ENCODE measurements at regions not wholly inside any gene's neighbourhood (a gene's known extent, or its start where the extent isn't known, plus 50 kb on each side); places are given as distances from the start of the nearest gene placed in this dataset.

- WGBS = 100% methylated on average over 2 of the region's 2 CpGs
- no peak for DNase-seq (ENCODE audit: extremely low spot score)
- Histone ChIP-seq H3K27me3 (no peaks in the 10 kb centered on the region), H3K27ac (replicated peaks in 1 of 4) (no peak overlapping the region), H3K36me3 (no peaks in the 10 kb centered on the region), H3K4me3 (no peak overlapping the region), H3K9me3 (no peaks in the 10 kb centered on the region), H3K4me1 (no peaks in the 10 kb centered on the region)
- TF ChIP-seq CTCF (IDR thresholded peaks at IDR 0.05) (no peak), POLR2A (IDR thresholded peaks at IDR 0.05; ENCODE audit: low read depth) (no peak), EP300 (IDR thresholded peaks at IDR 0.05) (no peak), POLR2AphosphoS5 (IDR thresholded peaks at IDR 0.05) (no peak)
- intact Hi-C loops (cut with DNase I) = loop anchor here (10.0 kb wide), 1 partner anchor 399 kb away; no protein-coding TSS in a partner anchor
Observed at GRCh38 chr10:107415446-107415845, 250.9 kb upstream of the SORCS1 start.

GRCh38 chr10:107413971-107414370 lies 249.5 kb upstream of the SORCS1 start:
- TF ChIP-seq POLR2AphosphoS5 (IDR thresholded peaks at IDR 0.05) (no peak), EP300 (IDR thresholded peaks at IDR 0.05) (no peak), POLR2A (IDR thresholded peaks at IDR 0.05; ENCODE audit: low read depth) (no peak), CTCF (IDR thresholded peaks at IDR 0.05) (no peak)
- 81% methylated on average over 1 of the region's 1 CpG for whole genome bisulfite sequencing
- intact Hi-C loops (cut with DNase I) = loop anchor here (10.0 kb wide), 1 partner anchor 401 kb away; no protein-coding TSS in a partner anchor

GRCh38 chr10:107409522-107409921 lies 245.0 kb upstream of the SORCS1 start:
- H3K9me3 ChIP-seq = no peaks in the 10 kb centered on the region
- no peak for TF ChIP-seq CTCF (IDR thresholded peaks at IDR 0.05)
- TF ChIP-seq EP300 (IDR thresholded peaks at IDR 0.05) = no peak
- TF ChIP-seq POLR2A (IDR thresholded peaks at IDR 0.05; ENCODE audit: low read depth) = no peak
- no peak for TF ChIP-seq POLR2AphosphoS5 (IDR thresholded peaks at IDR 0.05)
- H3K27me3 ChIP-seq = no peaks in the 10 kb centered on the region

More at GRCh38 chr10:107413971-107414370, 249.5 kb upstream of the SORCS1 start:
- DNase-seq (ENCODE audit: extremely low spot score) = no peak
- Histone ChIP-seq H3K36me3 (no peaks in the 10 kb centered on the region), H3K9me3 (no peaks in the 10 kb centered on the region), H3K27ac (replicated peaks in 1 of 4) (no peak overlapping the region), H3K4me1 (no peaks in the 10 kb centered on the region), H3K4me3 (no peak overlapping the region), H3K27me3 (no peaks in the 10 kb centered on the region)

GRCh38 chr10:107398115-107398514 lies 233.6 kb upstream of the SORCS1 start:
- no peak overlapping the region for H3K27ac ChIP-seq (replicated peaks in 1 of 4)
- no peak overlapping the region for H3K4me3 ChIP-seq
- DNase-seq (ENCODE audit: extremely low spot score) = no peak
- no peaks in the 10 kb centered on the region for H3K36me3 ChIP-seq
- no peaks in the 10 kb centered on the region for H3K9me3 ChIP-seq
- TF ChIP-seq CTCF (IDR thresholded peaks at IDR 0.05) (no peak), POLR2AphosphoS5 (IDR thresholded peaks at IDR 0.05) (no peak), EP300 (IDR thresholded peaks at IDR 0.05) (no peak), POLR2A (IDR thresholded peaks at IDR 0.05; ENCODE audit: low read depth) (no peak)
- H3K27me3 ChIP-seq = no peaks in the 10 kb centered on the region
- H3K4me1 ChIP-seq = no peaks in the 10 kb centered on the region
- intact Hi-C loops (cut with DNase I) = no loop called here

More at GRCh38 chr10:107409522-107409921, 245.0 kb upstream of the SORCS1 start:
- 55% methylated on average over 4 of the region's 4 CpGs for WGBS
- DNase-seq (ENCODE audit: extremely low spot score) = no peak
- no peak overlapping the region for H3K4me3 ChIP-seq
- no peaks in the 10 kb centered on the region for H3K36me3 ChIP-seq
- intact Hi-C loops (cut with DNase I) = no loop called here
- H3K4me1 ChIP-seq = no peaks in the 10 kb centered on the region
- H3K27ac ChIP-seq (replicated peaks in 1 of 4) = no peak overlapping the region

- no peak overlapping the region for H3K4me3 ChIP-seq
- H3K27ac ChIP-seq (replicated peaks in 1 of 4) = no peak overlapping the region
- no peaks in the 10 kb centered on the region for H3K9me3 ChIP-seq
- no peaks in the 10 kb centered on the region for H3K4me1 ChIP-seq
- no peaks in the 10 kb centered on the region for H3K36me3 ChIP-seq
- 78% methylated on average over 4 of the region's 4 CpGs for WGBS
- intact Hi-C loops (cut with DNase I) = no loop called here
- DNase-seq (ENCODE audit: extremely low spot score) = no peak
- no peak for TF ChIP-seq POLR2A (IDR thresholded peaks at IDR 0.05; ENCODE audit: low read depth)
- no peak for TF ChIP-seq CTCF (IDR thresholded peaks at IDR 0.05)
- no peak for TF ChIP-seq POLR2AphosphoS5 (IDR thresholded peaks at IDR 0.05)
- TF ChIP-seq EP300 (IDR thresholded peaks at IDR 0.05) = no peak
- no peaks in the 10 kb centered on the region for H3K27me3 ChIP-seq
Observed at GRCh38 chr10:107391901-107392300, 227.4 kb upstream of the SORCS1 start.
